Right kidney (tissue), 1 donor: ENCODE measurements at regions not wholly inside any gene's neighbourhood (a gene's known extent, or its start where the extent isn't known, plus 50 kb on each side); places are given as distances from the start of the nearest gene placed in this dataset.

Experiments used
- DNase-seq: peaks from one replicate; pipeline ENCODE4 v3.0.0-alpha.2; 2016

DNA sequence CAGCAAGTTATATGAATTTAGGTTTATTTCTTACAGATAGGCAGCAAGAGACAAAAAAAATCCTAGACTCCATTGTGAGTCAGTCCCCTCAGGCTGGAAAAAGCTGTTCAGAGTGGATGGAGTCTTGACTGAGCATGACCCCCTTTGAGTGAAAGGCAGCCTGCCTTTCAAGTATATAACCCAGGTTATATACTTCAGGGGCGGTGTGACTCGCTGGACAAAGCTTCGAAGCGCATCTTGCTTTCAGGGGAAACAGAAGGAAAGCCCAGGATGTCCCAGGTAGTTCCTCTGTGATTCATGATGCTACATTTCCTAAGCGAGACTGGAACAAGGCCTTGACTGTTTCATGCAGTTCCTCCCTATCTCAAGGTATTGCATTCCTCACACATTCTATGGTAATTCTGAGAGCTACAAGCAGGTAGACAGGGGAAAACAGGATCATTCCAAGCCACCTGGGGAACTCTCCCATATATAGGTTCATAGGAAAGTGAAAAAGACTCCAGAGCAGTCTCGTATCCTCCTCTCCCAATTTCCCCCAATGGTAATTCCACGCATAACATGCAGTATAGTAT lies 1244.1 kb upstream of the CDH6 start:
- no peak for DNase-seq

DNA sequence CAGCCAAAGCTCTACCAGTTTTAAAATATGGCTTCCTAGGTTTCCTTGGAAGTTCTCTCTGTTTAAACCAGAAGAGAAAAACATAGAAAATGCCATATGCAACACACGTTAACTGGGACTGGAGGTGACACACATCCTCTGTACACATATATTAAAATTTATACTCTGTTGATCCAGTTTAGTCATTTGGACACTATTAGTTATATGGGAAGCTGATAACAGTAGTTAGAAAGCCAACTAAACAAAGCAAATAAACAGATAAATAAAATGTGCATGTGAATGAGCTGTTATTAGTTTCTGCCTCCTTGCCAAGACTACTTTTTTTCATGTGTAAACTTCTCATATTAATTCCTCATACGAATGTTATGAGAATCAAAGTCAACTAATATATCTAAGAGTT lies 1249.2 kb upstream of the CDH6 start:
- DNase-seq = no peak

GRCh38 chr5:29942089-29942488 lies 1251.4 kb upstream of the CDH6 start:
- no peak for DNase-seq

DNA sequence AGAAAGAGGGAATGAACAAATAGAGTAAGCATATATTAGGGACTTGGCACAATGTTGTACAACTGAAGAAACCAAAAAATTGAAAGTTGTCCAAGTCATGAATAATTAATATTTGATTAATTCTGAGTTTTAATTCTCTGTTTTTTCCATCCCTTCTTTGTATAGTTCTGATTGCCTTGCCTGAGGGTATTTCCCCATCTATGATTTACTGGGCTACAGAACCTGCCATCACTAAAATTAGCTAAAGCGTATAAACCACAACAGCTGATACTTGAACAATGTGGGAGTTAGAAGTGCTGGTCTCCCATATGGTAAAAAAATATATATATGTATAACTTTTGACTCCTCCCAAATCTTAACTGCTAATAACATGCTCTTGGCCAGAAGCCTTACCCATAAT lies 1253.5 kb upstream of the CDH6 start:
- no peak for DNase-seq

GRCh38 chr5:29935371-29935770 lies 1258.1 kb upstream of the CDH6 start:
- no peak for DNase-seq

DNA sequence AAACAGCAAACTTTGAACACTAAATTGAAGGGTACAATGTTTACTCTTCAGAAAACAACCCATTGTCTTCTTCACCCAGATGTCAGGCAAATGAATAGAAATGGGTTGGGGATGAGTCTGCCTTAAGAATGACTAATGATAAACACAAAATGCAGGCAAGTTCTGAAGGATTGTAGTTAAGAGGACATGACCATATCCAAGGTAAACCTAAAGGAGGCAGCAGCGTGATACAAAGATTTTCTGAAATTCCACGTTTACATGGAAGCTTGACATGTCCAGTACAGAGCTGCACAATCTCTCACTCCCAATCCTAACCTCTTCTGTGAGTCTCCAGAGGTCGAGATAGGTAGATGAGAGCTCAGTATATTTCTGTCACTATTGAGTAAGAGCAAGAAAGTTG lies 1263.2 kb upstream of the CDH6 start:
- no peak for DNase-seq

- no peak for DNase-seq
Observed at GRCh38 chr5:29924107-29924506, 1269.4 kb upstream of the CDH6 start.

GRCh38 chr5:29905626-29906353 lies 1287.7 kb upstream of the CDH6 start:
- DNase-seq = no peak

DNA sequence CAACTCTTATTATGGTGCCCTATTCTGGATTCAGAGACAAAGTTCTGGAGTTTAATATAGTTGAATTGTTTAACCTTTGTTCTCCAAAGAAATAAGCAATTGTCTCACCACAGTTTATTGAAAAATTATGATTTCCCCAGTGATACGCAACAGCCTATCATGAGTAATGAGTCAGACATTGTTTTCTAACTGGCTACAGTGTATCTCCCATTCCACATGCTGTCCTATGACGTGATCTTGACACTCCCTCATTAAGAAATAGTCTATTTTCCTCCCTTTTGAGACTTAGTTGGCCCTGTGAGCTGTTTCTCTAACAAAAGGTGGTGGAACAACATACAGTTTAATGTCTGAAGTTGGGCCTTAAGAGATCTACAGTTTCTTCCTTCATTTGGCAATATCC lies 1290.6 kb upstream of the CDH6 start:
- no peak for DNase-seq

DNA sequence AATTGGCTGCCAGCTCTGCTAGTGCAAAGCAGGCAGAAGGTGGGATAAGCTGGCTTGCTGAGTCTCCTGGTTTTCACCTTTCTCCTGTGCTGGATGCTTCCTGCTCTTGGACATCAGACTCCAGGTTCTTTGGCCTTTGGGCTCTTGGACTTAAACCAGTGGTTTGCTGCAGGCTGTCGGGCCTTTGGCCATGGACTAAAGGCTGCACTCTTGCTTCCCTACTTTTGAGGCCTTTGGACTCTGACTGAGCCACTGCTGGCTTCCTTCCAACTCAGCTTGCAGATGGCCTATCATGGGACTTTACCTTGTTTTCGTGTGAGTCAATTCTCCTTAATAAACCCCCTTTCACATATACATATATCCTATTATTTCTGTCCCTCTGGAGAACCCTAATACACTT lies 1293.9 kb upstream of the CDH6 start:
- DNase-seq = no peak

- DNase-seq = no peak
Observed at GRCh38 chr5:29897916-29898315, 1295.6 kb upstream of the CDH6 start.

DNA sequence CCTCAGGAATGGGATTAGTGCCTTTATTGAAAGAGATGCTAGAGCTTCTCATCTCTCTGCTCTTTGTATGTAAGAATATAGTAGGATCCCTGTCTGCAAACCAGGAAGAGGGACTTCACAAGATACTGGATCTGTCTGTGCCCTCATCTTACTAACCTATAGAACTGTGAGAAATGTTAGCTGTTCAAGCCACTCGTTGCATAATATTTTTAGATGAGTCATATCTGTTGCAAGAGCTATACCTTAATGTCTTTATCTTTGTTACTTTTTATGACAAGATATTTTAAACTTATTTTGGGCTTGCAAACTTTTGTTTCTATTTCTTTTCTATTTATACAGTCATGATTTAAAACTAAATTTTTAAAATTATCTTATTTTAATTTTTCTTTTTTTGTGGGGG lies 1296.8 kb upstream of the CDH6 start:
- no peak for DNase-seq

- no peak for DNase-seq
Observed at GRCh38 chr5:29894668-29895067, 1298.8 kb upstream of the CDH6 start.

GRCh38 chr5:29889051-29889450 lies 1304.4 kb upstream of the CDH6 start:
- DNase-seq = no peak

- no peak for DNase-seq
Observed at GRCh38 chr5:29885595-29885994, 1307.9 kb upstream of the CDH6 start.

DNA sequence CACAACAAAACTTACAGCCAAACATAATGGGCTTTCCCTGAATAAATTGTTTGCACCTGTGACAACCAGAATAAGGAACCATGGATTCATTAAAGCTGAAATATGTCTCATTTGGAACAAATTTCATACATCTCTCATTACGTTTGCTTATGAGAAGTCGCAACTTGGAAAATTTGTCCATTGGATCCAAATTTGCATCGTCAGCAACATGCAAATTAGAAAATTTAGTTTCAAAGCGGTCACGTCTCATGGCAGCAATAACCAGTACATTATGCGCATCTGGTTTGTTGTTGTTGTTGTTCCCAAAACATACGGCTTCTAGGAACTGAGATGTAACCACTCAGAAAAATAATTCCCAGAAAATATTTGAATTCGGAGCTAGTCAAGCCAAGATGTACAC lies 1311.5 kb upstream of the CDH6 start:
- DNase-seq = no peak

GRCh38 chr5:29879401-29879800 lies 1314.1 kb upstream of the CDH6 start:
- DNase-seq = no peak

DNA sequence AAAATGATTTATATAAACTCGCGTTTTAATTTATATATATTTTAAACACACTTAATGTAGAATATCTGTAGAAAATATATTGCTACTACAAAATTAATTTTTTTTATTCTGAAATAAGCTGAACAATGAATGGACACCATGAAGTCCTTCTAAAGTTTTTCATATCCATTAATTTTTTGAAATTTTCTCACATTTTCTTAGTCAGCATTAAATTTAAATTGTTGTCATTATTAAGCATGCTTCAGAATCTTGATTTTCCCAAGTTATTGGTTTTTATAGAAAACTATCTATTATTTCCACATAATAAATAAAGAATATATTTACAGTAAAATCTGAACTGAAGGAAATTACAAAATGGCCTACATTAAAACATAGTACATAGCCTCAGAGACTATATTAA lies 1314.9 kb upstream of the CDH6 start:
- DNase-seq = no peak

- no peak for DNase-seq
Observed at GRCh38 chr5:29867155-29867554, 1326.3 kb upstream of the CDH6 start.

GRCh38 chr5:29853711-29854220 lies 1339.7 kb upstream of the CDH6 start:
- DNase-seq = no peak

DNA sequence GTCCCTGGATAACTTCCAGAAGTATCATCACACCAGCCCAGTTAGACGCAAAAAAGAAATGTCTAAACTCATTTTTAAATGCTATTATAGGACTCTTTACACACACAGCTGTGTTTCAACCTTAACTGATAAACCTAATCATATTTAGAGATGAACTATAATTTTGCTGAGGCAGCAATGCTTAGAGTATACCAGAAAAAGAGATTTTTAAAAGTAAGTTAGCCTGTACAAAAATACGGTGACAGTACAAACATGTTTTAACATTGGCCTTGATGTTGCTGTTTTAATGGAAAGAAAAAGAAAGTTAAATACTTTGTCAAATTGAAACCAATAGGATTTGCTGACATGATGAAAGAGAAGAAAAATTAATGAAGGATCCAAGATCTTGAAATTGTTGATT lies 1341.2 kb upstream of the CDH6 start:
- no peak for DNase-seq

- no peak for DNase-seq
Observed at GRCh38 chr5:29845206-29845605, 1348.3 kb upstream of the CDH6 start.

DNA sequence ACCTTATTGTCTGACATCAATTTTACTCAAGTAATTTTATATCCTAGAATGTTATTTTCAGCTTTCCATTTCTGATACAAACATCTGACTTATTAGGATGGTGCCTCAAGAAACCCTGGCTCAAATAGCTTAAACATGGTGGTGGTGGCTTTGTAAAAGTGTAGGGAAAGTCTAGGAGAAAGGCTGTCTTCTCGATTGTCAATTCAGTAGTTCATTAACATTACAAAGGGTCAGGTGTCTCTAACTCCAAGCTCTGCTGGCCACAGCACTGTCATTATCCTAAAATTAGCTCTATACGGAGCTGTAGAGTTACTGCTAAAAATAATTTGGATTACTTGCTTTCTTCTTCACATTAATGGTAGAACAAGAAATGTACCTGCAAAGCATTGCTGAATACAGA lies 1360.1 kb upstream of the CDH6 start:
- DNase-seq = no peak

- DNase-seq = no peak
Observed at GRCh38 chr5:29822521-29822920, 1371.0 kb upstream of the CDH6 start.
